ENCODE measurements at regions not wholly inside any gene's neighbourhood (a gene's known extent, or its start where the extent isn't known, plus 50 kb on each side); places are given as distances from the start of the nearest gene placed in this dataset.

GRCh38 chr6:148619891-148620290, 126.9 kb upstream of the UST start:
- TF ChIP-seq, protein P1, sequence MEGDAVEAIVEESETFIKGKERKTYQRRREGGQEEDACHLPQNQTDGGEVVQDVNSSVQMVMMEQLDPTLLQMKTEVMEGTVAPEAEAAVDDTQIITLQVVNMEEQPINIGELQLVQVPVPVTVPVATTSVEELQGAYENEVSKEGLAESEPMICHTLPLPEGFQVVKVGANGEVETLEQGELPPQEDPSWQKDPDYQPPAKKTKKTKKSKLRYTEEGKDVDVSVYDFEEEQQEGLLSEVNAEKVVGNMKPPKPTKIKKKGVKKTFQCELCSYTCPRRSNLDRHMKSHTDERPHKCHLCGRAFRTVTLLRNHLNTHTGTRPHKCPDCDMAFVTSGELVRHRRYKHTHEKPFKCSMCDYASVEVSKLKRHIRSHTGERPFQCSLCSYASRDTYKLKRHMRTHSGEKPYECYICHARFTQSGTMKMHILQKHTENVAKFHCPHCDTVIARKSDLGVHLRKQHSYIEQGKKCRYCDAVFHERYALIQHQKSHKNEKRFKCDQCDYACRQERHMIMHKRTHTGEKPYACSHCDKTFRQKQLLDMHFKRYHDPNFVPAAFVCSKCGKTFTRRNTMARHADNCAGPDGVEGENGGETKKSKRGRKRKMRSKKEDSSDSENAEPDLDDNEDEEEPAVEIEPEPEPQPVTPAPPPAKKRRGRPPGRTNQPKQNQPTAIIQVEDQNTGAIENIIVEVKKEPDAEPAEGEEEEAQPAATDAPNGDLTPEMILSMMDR (IDR thresholded peaks at IDR 0.05), result no peak
- no peak for TF ChIP-seq POLR2A (IDR thresholded peaks at IDR 0.05)

Data from uterus (tissue), 2 donors.